NCI-H526 treated with DMSO at 0.1 percent for 48 hours (cell line): ENCODE measurements at regions not wholly inside any gene's neighbourhood (a gene's known extent, or its start where the extent isn't known, plus 50 kb on each side); places are given as distances from the start of the nearest gene placed in this dataset.

Experiments used
- DNase-seq: peaks from one replicate; lab custom pipeline; 2025; lab: John Stamatoyannopoulos, UW

DNA sequence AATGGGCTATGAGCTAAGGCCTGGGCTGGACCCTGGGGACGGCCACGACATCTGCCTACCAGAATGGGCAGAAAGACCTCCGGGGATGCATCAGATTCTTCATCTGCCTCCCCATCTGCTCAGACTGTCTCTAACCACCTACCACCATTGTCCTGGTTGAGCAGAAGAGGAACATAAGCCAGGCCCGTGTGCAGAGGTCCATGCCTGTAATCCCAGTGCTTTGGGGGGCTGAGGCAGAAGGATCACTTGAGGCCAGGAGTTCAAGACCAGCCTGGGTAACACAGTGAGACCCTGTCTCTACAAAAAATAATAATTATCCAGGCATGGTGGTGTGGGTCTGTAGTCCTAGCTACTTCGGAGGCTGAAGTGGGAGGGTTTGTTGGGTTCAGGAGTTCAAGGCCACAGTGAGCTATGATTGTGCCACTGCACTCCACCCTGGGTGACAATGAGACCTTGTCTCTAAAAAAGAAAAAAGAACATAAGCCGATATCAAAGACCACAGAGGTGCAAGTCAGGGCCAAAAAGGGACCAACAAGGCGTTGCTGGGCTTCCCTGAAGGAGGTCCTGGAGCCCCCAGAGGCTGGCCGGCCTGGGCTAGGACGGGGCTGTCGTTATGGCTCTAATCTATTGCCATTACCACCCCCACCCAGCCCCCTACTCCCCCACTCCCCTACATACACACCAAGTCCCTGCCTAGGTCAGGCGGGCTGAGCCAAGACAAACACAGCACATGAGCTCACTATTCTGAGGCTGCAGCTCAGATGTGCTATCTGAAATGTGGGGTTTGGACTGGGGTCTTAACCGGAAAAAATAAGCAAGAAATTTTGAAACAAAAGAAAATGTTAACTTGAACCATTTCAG lies 239.2 kb upstream of the RAB4A start:
- DNase-seq = no peak

DNA sequence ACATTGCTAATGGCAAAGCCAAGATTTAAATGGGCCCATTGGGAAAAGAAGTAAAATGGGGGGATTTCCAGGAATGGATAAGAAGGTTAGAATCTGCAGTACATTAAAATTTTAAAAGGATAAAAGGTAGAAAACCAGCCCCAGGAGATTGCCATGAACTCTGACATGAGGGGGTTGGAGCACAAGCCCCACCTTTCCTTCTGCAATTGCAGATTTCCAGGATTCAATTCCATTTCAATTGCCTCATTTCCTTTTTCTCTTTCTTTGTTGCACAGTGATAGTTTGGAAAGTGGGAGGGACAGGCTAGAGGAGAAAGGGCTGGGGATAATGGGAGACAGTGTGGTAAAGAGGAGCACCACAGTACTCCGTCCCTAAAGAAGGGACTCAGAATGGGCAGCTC lies 238.5 kb upstream of the RAB4A start:
- DNase-seq = no peak

DNA sequence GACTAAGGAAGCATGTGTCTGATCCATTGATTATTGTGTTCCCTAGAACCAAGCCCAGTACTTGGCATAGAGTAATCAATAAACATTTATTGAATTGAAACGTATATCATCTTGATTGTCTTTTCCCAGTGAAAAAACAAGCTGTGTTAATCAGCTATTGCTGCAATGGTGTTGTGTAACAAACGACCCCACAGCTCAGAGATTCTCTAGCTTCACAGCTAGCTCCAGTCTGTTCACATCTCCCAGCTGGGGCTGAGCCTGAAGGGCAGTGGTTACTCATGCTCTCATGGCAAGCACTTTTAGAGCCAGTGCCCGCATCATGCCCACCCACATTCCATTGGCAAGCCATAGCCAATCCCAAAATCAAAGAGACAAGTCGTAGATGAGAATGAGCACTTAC lies 237.4 kb upstream of the RAB4A start:
- no peak for DNase-seq

DNA sequence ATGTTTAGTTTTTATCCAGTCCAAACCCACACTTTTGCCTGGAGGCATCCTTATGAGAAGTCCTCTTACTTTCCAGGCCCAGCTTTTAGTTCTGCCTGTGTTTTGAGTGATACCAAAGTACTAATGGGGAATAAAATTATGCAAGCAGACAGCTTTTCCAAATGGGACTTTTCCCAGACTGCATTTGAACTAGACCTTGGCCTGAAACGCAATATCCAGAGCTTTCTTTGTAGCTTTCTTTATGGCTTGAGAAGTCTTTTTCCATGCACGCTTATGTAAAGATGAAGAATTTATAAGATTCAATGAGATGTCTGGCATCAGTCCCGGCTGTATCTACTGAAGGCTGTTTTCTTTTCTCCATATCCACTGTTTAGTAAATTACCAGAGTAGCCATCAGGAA lies 236.6 kb upstream of the RAB4A start:
- no peak for DNase-seq

DNA sequence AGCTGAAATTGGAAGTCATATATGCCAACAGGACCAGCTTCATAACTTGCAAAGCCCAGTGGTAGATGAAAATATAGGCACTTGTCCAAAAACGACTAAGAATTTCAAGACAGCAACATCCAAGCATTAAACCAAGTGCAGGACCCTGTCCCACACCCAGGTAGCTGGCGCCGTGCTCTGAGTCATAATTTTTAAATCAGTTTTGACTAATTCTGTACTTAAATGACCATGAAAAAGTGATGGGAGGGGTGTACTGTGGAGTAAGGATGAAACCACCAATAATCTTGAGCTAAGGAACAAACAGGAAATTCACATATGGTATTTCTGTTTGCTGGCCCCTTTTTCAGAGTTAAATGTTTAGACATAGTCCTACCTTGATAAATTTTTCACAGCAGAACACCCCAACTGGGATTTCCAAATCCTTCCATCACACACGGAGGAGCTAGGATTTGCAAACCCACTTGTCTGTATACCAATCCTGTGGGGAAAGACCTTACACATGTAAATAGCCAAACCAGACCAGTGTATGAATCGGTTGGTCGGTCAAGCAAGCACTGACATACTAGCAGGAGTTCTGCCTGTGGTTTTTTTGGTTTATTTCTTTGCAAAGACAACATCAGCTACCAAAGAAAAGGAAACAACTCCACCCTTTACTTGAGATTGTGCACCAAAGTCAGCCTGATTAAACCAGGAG lies 235.7 kb upstream of the RAB4A start:
- no peak for DNase-seq

DNA sequence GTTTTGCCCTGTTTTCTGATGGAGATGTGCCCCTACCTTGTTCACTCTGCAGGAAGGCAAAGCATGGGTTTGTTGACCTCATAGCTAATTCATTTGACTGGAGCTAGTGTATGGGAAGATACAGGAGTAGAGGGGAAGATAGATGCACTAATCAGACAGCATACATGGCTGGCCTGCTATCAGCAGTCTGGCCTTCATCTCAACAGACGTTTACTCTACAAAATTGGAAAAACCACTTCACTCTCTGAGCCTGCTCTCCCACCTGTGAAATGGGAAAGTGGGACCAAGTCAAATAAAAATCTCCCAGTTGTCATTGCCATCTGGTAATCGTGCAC lies 235.2 kb upstream of the RAB4A start:
- no peak for DNase-seq

DNA sequence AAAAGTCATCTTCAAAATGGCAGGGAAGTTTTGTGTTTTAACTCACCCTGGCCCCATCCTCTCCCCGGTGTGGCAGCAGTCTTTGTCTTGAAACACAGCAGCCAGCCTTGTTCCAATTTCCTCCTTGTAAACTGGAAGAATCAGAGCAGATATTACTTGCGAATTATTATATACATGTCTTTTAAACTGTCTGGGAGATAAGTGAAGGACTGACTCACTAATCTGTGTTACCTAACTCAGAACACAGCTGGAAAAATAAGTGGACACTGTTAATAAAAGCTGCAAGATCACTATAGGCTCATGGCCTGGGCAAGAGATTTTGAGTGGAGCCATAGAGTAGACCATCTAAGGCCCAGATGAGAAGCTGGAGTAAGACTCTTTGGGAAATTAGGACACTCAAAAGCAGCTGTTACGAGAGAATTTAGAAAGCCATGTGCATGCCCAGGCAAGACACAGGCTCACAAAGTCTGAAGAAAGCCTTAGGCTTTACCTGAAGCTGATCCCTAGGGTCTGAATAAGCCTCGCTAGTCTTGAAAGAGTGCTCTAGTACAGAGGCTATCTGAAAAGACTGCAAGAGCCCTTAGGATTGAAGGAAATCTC lies 233.0 kb upstream of the RAB4A start:
- DNase-seq = no peak

DNA sequence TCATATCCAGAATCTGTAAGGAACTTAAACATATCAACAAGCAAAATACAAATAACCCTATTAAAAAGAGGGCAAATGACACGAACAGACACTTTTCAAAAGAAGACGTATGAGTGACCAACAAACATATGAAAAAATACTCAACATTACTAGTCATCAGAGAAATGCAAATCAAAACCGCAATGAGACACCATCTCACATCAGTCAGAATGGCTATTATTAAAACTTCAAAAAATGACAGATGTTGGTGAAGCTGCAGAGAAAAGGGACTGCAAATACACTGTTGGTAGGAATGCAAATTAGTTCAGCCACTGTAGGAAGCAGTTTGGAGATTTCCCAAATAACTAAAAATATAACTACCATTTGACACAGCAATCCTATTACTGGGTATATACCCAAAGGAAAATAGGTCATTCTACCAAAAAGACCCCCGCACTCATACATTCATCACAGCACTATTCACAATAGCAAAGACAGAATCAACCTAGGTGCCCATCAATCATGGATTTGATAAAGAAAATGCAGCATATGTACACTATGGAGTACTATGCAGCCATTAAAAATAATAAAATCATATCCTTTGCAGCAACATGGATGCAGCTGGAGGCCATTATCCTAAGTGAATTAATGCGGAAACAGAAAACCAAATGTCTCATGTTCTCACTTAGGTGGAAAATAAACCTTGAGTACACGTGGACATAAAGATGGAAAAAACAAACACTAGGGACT lies 230.1 kb upstream of the RAB4A start:
- no peak for DNase-seq

DNA sequence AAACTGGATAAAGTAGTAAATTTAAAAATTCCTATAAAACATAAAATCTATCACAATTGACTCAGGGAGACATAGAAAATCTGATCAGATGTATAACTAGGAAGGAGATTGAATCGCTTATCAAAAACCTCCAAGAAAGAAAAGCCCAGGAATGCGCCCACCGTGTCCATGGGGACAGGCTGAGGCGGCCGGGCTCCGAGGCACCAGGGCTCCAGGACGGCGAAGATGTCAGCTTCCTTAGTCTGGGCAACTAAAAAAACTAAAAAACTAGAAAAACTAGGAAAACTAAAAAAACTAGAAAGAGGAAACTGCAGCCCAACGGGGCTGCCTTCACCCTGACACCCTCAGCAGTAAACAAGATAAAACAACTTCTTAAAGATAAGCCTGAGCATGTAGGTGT lies 229.0 kb upstream of the RAB4A start:
- no peak for DNase-seq

DNA sequence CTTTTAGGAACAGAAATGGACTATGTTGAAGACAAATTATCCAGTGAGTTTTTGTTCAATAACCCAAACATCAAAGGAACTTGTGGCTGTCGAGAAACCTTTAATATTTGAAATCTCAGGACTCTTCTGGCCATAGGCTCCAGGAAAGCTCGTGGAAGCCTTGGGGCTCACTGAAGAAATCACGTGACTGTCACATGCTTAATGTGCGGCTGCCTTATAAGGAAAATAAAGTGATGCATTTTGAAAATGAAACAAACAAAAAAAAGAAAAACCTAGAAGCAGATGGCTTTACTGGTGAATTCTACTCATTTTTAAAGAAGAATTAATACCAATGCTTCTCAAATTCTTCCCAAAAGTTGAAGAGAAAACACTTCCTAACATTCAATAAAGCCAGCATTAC lies 228.4 kb upstream of the RAB4A start:
- DNase-seq = no peak

DNA sequence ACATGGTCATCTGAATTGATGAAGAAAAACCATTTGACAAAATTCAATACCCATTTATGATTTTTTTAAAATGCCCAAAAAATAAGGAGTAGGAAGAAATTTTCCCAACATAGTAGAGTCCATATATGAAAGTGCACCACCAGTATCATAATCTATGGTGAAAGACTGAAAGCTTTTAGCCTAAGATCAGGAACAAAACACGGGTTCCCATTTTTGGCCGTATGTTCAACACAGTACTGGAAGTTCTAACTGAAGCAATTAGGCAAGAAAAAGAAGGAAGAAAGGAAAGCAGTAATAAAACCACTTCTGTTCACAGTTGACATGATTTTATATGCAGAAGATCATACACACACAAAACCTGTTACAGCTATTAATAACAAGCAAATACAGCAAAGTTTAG lies 227.8 kb upstream of the RAB4A start:
- no peak for DNase-seq

DNA sequence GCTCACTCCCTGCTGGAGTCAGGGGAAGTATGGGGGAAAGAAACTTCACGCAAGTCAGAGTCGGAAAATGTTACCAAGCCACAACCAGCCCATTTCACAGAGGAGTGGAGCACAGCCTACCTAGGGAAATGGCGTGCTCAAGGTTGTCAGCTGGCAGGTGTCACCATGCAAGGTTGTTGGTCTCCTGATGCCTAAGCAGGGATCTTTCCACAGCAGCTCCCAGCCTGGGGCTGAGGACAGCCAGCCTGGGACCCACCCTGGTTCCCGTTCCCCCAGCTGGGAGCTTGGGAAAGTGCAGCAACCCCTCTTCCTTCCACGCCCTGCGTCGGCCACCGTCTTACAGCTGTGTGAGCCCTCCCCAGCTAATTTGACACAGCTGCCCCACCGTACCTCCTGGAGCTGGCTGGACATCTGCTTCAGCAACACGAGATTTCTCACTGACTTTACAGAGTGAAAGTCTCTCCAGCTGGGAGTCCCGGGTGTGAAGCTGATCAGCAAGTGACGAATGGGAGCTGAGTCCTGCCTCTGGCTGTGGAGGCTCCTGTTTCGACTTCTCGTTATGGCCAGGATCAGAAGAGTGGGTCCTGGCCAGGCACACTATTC lies 224.6 kb upstream of the RAB4A start:
- DNase-seq = no peak

DNA sequence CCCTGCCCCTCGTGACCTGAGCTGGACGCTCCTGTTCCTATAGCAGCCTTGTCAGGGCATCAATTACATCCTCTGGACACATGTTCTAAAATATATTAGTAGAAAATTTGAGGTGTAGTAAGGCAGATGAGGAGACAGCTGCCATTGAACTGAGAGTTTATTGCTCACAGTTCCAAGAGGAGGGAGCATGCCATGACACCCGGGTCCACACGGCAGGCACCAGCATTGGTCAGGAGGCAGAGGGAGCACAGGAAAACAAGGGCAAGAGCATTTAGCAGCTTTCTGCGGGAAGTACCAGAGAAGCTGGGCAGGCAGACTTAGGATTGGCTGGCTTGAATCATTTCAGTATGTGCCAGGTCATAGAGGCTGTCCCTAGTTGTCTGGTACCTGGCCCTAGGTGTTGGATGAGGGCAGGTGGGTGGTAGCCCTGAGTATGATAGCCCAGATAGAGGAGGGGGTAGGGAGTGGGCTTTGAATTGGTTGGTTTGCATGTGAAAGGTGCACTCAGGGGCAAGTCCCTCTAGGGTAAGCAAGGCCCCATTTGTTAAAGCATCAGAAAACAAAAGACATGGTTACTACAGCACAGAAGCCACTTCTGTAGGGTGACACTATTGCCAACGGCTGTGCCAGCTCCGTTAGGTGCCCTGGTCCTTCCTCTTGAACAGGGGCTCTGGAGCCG lies 223.6 kb upstream of the RAB4A start:
- no peak for DNase-seq

DNA sequence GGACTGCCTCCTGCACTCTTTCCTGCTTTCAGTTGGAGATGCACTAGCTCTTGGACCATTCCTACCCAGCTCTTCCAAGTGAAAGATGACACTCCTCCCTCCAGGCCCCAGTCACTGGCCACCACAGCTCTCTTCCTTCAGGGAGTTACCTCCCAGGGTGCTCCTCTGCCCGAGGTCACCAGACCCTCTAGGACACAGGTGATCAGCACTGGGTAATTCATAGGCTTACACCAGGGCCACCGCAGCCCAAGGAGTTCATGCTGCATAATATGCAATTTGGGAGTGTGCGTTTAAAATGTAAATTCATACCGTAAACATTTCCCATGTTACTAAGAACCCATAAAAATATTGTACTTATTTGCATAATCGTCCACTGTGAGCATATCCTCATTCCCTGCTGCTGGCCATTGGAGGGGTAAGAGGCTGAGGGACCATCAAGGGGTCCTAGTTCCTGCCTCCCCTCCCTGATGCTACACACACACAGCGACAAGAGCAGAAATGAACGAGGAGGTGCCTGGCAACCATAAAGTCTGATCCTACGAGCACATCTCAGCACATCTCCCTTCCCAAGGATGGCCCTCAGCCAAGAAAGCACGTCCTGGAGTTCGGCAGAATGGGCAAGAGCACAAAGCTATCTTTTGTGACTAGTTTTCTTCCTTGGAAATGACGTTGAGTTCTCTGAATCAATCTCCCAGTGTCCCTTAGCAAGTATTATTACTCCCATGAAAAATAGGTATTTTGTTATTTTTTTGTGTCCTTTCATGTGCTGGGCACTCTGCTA lies 222.9 kb upstream of the RAB4A start:
- DNase-seq = peak; percentile 4

DNA sequence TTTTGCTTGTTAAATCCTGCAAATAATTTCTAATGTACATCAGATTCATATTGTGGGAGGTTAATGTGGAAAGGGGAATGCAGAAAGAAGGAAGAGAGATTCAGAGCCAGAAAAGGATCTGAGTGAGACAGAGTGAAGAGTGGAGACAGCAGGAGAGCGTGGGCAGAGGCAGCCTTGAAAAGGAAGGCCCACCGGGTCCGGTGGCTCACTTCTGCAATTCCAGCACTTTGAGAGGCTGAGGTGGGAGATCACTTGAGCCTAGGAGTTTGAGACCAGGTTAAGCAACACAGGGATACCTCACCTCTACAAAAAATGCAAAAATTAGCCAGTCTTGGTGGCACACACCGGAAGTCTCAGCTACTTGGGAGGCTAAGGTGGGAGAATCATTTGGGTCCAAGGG lies 222.0 kb upstream of the RAB4A start:
- no peak for DNase-seq

DNA sequence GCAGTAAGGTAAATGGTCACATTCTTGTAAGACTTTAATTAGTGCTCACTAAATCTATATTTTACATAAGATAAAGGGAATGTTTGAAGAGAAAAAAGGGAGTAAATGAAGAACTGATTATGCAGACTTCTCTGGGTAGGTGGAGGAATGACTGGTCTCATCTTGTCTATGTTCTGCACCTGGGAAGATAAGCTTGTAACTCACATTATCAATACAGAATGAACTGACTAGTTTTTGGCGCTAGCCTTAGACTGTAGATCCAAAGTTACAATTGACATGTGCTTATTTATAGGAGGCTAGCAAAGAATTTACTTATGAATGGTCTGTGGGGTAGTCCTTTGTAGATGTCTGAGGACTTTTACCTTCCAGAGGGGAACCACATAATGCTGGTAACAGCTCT lies 214.9 kb upstream of the RAB4A start:
- no peak for DNase-seq

DNA sequence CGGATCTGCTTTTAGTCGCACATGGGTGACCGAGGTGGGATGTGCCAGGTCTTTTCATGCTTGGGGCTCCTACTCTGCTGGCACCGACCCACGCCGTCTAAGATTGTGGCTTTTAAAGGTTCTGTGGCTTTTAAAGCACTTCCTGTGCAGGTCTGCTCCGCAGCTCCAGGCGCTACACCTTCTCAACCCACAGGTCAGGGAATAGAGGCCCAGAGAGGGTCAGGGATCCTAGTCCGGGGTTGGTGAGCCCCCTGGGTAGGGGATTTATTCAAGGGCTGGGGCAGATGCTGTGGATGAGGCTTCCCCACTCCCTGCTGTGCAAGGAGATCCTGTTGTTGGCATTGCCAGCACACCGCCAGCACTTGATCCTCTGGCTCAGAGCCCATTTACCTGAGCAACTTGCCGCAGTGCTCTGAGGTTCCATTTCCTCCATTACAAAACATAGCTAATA lies 212.8 kb upstream of the RAB4A start:
- no peak for DNase-seq

DNA sequence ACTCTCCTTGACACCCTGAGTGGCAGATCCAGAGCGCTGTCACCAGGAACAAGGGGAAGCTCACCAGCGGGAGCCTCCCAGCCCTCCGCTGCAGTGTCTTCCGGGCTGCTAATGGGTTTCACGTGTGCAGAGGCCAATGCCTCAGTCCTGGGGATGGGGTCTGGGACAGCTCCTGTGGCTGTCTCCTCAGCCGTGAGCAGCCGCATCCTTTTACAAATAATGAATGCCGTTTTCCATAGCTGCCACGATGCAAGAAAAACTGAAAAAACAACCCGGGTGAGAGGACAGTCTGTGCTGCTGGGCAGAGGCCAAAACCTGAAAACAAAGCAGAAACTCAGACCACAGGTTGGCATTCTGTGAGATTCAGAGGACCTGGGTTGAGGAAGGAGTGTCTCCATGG lies 212.2 kb upstream of the RAB4A start:
- DNase-seq = no peak

DNA sequence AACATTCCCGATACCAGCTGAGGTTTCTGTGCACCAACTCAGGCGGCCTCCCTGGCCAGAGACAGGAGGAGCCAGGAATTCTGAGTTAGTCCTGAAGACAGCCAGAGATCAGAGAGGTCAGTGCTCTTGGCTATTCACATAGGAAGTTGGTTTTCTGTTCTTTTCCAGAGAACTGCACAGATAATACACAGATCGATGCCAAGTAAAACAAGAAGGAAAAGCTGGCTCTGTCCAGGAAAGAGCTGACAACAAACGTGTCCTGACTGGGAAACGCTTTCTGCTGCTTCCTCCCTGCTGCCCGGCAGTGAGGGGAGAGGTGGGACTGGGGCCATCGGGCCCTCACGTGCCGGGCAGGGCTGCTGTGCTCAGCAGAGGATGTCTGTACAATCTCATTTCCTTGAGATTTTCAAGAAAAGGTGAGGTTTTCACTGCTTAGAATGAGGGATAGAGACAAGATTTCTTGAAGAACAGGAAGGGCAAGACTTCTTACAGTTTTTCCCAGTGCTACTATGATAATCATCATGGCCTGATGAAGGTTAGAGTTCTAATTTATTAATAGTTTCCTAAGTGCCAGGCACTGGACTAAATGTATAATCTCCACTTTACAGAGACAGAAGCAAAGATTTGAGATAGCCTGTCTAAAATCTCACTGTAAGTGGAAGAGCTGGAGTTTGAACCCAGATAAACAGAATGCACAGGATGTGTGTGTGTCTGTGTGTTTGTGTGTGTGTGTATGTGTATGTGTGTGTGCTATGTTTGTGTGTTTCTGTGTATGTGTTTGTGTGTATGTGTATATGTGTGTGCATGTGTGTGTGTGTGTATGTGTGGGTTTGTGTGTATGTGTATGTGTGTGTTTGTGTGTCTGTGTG lies 211.0 kb upstream of the RAB4A start:
- DNase-seq = no peak

DNA sequence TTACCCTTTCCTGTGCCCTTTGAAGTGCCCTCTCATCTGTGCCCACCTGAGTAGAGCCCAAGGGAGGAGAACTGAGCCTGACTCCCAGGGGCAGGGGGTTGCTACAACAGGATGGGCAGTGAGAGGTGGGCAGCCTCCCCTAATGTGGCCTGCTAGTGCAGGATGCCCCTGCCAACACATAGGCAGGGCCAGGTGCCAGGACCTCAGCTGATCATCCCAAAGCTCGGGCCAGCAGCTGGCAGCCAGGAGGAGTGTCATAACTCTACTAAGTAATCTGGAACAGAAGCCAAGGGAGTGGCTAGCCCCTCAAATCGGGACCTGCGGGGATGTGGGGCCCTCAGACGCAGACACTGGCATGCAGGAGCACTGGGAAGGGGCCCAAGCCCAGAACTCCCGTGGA lies 208.8 kb upstream of the RAB4A start:
- no peak for DNase-seq
